GOT3 (cell line): ENCODE measurements at regions not wholly inside any gene's neighbourhood (a gene's known extent, or its start where the extent isn't known, plus 50 kb on each side); places are given as distances from the start of the nearest gene placed in this dataset.
"Not testable (repeated sequence)": the region's sequence is repeated elsewhere in the genome, so short reads cannot be mapped to it uniquely, and the experiment has no call there.

ENCODE experiments used
- DNase-seq: peaks from one replicate; lab custom pipeline; 2025; ENCODE audit warnings: mixed read lengths; lab: John Stamatoyannopoulos, UW

DNA sequence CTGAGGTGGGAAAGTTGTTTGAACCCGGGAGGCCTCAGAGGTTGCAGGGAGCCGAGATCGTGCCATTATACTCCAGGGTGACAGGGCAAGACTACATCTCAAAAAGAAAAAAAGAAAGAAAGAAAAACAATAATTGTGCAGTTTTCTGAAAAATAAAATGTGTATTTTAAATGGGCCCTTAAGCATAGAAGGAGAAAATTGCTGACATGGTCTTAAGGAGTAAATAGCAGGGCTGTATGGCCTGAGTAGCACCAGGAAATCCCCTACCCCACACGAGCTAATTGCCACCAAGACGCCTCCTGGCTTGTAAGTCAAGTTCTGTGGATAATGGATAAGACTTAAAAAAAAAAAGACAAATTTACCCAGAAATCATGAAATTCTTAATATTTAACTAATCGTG, 271.4 kb upstream of the NCKAP5 start:
- DNase-seq = no peak

DNA sequence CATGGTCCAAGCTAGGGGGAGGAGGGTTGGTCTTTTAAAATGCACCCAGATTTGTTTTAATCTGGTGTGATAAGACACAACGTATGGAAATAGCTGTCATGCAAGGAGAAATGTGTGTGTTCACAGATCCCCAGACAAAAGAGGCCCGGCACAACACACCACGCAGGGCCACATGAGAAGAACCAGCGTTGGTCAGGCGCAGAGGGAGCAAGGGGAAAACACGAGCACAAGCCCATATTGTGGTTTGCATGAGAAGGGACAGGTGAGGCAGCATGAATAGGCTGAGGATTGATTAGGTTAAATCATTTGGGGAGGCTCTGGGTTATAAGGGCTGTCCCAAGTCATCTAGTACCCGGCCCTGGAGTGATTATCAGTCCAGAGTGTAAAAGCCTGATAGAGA, 272.5 kb upstream of the NCKAP5 start:
- no peak for DNase-seq

DNA sequence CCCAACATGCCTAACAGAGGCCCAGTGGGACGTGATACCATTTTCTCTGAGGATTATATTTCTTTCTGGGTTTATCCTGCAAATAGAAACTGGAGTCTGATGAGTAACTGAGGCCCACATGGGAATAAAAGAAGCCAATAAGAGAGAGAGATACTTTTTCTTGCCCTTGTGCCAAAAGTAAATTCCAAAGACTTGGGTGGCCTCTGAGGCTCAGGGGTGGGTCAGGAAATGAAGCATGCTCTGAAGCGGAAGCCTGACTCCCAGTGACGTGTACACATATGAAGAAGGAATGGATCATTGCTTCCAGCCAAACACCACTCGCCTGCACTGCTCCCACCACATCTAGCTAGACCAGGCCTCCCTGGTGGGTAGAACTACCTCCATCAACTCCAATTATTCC, 273.6 kb upstream of the NCKAP5 start:
- no peak for DNase-seq

DNA sequence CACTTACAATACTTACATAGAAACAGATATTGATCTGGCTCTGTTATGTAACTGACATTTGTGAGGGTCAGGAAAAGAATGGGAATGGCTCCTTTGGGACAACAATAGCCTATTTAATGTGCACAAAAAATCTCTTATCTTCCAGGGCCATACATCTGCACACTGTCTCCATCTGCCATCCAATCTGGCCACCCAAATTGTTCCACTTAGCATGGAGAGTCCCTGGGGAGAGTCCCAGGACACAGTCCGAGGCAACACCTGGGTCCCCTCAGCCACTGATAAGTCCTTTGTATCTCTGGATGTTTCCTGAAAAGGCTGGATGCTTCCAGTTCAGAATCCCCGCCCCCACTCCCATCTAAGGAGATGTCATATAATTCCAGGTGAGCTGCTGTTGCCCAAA, 274.2 kb upstream of the NCKAP5 start:
- DNase-seq = no peak

DNA sequence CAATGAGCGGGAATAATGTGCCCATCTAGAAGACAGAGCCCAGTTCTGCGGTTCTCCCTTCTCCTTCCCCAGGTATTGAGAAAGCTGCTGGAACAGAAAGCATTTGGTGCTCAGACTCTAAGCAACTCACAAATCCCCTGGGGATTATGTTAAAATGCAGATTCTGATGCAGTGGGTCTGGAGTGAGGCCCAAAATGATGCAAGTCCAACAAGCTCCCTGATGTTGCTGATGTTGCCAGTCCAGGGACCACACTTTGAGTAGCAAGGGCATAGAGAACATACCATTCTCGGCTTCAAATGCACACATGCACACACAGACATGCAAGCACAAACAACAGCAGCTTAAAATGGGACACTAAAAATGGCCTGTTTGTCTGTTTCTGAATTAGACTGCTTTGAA, 274.8 kb upstream of the NCKAP5 start:
- DNase-seq = no peak

DNA sequence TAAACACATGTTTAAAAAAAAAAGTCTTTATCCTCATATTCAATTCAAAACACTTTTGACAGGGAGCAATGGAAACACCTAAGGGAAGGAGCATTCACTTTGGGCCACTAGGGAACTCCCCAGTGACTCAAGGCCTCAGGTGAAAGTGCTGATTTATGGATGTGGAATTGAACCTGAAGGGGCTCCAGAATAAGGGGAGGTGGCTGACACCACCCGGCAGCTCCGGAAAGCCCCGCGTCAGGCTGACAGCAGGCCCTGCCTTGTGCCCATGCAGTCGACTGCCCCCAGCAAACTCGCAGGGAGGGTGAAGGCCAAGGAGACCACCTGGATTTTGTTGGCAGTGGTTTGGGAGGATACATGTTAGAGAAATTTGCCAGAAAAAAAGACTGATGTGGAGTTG, 275.3 kb upstream of the NCKAP5 start:
- no peak for DNase-seq

DNA sequence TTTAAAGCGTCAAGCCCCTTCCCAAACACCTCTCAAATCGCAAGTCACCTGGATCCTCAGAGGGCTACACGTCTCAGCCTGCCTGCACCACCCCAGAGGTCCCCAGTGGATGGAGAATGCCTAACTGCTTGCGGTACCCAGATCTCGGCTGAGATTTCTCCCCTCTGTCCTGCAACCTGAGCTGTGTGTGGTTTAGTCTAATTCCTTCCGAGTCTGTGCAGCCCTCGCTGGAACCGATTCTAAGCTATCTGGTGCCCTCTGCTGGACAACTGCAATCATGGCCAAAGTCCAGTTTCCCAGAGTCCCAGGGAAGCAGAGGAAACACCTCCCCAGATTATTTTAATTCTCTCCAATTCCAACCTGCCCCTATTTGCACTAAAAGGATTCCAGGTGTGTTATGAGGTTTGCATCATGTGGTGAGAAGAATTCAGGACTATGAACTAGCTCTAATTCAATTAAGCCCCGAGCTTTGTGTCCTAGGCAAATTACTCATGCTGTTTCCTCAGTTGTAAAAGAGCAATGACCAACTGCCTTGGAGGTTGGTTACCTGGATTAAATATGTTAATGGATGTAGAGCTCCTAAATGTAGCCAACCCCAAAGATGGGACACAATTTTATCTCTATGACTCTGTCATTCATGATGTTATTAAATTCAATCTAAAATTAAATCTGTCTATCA, 276.1 kb upstream of the NCKAP5 start:
- DNase-seq = peak; percentile 25

DNA sequence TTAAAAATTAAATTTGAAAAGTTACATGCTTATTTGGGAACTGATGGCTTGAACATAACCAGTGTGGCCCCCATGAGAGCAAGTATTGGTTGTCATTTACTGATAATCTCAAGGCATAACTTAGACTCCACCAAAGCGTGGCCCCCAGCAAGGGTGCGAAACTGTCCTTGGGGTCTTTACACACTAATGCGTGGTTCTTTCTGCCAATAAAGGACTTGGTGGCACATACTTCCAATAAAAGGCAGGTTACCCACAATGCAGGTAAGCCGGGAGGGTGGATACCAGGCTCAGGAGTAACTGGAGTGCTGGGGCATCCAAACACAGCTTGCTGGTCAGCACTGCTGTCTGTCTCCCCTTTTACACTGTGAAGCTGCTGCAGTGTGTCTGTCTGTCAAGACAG, 278.2 kb upstream of the NCKAP5 start:
- DNase-seq = no peak

DNA sequence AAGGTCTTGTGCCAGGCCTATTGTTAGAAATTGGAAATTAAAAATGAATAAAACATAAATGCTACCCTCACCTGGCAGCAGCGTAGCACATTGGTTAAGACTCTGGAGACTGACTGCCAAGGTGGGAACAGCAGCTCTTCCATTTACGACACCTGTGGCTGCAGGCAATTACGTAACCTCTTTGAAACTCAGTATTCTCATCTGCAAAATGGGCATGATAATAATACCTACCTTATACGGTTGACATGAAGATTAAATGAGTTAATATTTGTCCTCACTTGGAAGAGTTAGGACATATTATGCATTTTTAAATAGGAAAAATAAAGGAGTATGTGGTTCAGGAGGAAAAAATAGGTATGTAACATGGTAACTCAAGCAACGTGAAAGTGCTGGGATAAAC, 279.3 kb upstream of the NCKAP5 start:
- DNase-seq = no peak

DNA sequence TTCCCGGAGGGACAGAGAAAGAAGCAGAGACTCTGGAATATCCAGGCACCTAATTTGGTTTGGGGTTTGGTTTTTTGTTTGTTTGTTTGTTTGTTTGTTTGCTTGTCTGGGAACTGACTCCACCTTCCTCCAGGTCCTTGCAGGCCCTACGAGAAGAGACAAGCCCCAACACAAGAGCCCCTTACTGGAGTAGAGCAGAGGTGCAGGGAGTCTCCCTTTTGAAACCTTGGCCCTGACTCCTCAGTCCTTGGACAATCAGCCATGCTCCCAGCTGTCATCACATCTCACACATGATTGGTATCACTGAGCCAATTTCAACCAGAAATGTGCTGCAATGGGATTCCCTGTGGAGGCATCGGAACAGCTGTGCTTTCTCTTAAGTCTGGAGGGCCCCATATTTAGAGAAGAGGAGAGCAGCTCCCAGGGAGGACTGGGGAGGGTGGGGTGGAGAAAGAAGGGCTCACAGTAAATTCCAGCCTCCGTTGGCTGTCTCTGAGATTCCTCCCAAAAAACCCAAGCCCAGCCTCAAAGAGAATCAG, 279.9 kb upstream of the NCKAP5 start:
- no peak for DNase-seq

DNA sequence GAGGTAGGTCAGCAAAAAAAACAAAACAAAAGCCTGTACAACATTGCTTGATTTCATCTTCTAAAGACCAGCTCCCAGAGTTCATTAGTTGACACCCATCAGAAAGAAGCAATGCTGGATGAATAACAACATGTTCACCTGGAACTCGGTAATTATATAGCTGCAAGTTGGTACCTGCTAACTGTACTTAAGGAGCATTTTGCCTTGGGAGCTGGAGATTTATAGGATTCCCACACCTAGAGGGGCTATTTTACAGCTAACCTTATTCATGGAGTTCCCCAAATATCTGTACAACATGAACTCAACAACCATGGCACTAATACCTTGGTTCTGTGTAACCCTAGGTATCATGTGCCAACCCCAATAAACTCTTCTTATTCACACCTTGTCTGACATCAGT, 281.1 kb upstream of the NCKAP5 start:
- no peak for DNase-seq

DNA sequence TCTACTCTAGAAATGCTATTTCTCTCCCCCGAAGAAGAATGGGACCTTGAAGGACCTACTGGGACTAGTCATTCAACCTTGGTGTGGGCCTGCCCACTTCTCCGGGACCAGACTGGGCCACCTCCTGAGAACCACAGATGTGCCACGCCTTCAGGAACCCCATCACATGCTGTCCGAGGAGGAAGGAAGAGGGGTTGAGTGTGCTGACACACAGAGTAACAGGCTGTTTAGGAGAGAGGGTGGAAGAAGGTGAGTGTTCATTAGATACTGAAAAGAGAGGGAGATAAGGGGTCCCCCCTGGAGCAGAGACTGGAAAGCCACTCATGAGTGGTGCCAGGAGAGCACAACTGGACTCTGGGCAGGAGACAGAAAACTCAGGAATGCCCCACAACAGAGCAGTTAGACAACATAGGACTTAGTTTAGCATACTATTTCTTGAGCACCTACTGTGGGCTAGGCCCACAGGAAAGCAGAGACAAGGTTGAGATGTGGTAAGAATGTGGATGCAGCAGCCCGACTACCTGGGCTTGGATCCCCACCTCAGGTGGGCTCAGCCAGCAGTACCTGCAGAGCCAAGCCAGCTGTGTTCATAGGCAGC, 286.4 kb upstream of the NCKAP5 start:
- no peak for DNase-seq

DNA sequence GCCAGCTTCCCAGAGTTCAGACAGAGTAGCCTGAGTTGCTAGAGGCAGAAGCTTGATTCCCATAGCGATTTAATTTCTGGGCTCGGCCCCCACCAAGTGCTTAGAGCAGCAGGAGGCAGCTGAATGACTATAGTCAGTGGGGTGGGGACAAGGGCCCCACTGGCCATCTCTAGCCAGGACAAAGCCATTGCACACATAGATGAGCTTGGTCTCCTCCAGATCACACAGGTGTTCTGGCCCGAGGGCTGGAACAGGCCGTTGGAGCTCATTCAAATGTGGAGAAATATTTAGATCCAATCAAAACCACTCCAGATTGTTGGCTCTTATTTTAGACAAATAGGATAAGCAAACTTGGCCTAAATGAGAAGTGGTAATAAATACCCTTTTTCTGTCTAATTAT, 287.3 kb upstream of the NCKAP5 start:
- no peak for DNase-seq

DNA sequence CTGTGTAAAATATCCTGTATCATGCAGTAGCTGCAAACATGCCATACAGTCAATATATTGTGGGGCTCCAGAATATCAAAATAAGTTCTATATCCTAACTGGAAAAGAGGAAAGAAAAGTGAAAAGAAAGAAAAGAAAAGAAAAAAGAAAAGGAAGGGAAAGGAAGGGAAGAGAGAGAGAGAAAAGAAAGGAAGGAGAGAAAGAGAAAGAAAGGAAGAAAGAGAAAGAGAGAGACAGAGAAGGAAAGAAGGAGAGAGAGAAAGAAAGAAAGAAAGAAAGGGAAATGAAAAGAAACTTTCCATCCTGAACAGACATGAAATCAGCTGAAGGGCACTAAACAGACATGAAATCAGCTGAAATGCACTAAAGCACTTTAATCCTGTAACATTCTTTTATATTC, 288.4 kb upstream of the NCKAP5 start:
- no peak for DNase-seq

DNA sequence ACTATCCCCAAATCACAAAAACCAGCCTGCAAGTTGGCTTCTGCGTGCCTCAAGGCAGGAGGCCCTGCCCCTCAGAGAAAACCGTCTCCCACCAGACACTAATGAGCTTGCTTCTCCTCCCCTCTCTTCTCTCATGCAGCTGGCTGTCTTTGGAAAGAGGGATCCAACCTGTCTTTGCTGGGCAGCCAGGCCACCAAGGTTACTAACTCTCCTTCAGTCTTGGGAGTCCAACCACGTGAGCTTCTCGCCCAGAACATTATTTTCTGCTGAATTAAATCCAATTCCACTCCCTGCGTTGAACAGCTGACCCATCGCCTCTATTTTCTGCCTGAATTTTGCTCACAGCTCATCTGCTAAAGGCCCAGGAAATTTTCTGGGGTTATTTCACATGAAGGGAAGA, 291.3 kb upstream of the NCKAP5 start:
- DNase-seq = no peak

DNA sequence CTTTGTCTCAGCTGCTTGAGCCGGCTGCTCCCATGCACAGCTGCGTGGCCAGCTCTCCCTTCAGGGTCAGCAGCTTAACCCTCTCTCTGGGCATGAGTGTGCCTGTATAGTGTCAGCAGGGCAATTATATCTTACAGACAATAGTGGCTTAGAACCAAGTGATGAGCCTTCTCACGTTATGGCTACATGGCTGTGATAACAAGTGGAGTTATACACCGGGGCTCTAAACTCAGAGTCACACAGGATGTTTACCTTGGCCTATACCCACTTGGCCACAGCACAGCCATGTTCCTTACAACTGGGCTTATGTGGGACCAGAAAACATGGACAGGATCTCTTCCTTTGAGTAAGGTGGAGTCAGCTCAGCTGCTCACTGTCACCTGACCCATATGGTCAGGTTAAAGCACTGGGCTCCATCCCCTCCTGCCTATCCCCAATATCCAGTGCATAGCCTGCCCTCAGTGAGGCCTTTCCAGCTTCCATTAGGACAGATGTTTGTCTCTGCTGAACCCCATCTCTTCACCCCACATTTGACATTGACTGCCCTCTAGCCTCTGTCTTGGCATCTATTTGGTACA, 294.2 kb upstream of the NCKAP5 start:
- DNase-seq = no peak

DNA sequence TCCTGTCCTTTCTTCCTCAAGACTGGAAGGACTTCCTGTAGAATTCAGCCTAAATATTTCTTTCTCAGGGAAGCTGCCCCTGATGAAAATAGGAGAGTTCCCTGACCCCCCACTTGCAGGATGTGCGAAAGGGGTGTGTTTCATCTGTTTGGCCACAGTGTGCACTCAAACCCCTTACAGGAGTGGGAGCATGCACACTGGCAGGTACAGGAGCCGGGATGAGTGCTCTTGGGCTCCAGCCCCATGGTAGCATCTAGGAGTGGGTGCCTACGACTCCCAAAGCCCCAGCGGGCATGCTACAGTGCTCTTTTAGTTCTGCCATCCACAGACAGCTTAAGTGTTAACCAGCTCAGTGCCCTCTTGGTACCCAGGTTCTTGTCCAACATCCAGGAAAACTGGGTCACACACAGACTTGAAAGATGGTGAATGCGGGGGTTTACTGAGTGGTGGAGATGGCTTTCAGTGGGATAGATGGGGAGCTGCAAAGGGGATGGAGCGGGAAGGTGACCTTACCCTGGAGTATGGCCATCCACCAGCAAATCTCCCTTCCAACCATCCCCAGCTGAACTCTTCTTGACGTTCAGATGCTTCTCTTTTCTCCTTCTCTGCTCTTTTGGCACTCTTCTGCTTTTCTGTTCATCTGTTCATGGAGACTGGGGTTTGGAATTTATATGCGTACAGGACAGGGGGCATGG, 295.0 kb upstream of the NCKAP5 start:
- no peak for DNase-seq

DNA sequence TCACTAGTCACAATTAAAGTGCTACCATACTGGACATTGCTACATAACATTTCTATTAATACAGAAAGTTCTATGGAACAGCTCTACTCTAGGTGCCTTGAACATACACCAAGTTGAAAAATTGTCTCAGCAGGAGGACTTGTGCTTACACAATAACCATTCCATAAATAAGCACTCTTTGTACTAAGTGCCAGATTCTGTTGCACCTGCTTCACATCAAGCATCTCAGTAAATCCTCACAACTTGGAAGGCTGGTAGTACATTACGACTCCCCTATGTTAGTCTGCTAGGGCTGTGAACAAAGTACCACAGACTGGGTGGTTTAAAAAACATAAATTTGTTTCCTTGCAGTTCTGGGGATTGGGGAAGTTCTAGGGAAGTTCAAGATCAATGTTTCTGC, 296.9 kb upstream of the NCKAP5 start:
- DNase-seq = no peak

DNA sequence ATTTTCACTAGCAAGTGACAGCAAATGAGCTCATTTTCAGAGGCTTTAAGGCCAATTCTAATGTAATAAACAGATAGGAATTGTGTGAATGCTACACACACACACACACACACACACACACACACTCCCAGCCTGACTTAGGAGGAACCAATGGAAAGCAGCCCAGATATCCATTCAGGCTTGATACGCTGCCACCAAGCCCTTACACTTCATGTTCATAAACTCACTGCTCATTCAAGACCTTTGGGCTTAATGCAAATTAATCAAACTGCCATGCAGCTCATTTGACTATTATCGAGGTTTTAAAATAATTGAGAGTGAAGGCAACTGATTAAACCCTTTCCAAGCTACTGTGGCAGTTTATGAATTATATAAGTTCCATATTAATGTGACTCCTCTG, 298.9 kb upstream of the NCKAP5 start:
- no peak for DNase-seq

DNA sequence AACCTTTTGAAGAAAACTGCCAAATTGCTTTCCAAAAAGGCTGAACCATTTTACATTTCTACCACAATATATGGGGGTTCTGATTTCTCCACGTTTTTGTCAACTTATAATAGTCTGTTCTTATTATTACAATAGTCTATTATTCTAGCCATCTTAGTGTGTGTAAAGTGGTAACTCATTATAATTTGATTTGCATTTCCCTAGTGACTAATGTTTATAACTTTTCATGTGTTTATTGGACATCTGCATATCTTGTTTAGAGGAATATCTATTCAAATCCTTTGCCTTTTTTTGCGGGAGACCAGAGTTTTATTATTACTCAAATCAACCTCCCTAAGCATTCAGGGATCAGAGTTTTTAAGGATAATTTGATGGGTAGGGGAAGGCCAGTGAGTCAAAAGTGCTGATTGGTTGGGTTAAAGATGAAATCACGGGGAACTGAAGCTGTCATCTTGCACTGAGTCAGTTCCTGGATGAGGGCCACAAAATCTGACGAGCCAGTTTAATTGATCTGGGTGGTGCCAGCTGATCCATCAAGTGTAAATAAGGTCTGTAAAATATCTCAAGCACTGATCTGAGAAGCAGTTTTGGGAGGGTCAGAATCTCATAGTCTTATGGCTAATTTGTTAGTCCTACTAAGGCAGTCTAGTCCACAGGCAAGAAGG, 303.4 kb upstream of the NCKAP5 start:
- no peak for DNase-seq

DNA sequence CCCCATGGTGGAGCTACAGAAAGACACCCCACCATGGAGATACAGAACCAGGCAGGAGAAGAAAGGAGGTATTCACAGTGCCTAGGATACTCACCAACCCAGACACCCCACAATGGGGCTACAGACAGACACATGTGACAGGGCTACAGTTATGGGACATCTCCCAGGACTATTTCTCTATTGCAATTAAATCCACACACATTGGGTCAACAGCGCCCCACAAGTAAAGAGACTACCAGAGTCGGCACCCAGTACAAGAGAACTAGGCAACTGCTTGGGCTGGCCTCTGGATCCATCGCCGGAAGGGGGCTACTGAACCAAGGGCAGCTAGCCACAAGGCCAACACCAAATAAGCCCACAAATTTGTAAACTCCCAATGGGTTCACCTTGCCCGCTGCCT, 310.1 kb upstream of the NCKAP5 start:
- no peak for DNase-seq

DNA sequence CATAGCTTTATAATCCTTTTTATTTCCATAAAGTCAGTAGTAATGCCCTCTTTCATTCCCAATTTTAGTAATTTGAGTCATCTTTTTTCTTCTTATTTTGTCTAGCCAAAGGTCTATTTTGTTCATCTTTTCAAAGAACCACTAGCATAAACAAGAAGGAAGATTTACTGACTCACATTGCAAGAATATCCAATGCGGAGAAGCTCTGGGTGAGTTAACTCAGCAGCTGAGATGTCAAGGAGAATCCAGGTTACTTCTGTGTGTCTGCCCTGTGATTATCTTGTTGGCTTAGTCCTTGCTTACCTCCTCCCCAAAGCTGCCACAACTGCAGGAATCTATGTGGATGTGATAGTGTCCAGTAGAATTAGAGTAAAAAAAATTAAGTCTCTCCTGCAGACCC, 311.4 kb upstream of the NCKAP5 start:
- no peak for DNase-seq

DNA sequence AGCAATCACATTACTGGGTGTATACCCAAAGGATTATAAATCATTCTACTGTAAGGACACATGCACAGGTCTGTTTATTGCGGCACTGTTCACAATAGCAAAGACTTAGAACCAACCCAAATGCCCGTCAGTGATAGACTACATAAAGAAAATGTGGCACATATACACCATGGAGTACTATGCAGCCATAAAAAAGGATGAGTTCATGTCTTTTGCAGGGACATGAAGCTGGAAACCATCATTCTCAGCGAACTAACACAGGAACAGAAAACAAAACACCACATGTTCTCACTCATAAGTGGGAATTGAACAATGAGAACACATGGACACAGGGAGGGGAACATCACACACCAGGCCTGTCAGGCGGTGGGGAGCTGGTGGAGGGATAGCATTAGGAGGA, 313.9 kb upstream of the NCKAP5 start:
- DNase-seq = not testable (repeated sequence)
